Bronchial epithelial cell (primary cell): ENCODE measurements at regions not wholly inside any gene's neighbourhood (a gene's known extent, or its start where the extent isn't known, plus 50 kb on each side); places are given as distances from the start of the nearest gene placed in this dataset.

Source experiments
- DNase-seq: peaks from one replicate; pipeline ENCODE4 v3.0.0-alpha.2; 2010; ENCODE audit warnings: low read depth
- FAIRE-seq: peaks from 2 replicates; lab custom pipeline; 2011; peaks lifted over from hg19 to GRCh38; lab: Jason Lieb, UNC
- H3K27me3 ChIP-seq: 2 replicates; pipeline ENCODE4 v1.5.1; 2011; ENCODE audit warnings: low read length; ENCODE audit not compliant: control insufficient read depth, insufficient read depth
- H3K36me3 ChIP-seq: 2 replicates; pipeline ENCODE4 v1.5.1; 2011; ENCODE audit warnings: low read length; ENCODE audit not compliant: control insufficient read depth, insufficient read depth
- H3K4me3 ChIP-seq: 2 replicates; pipeline ENCODE4 v1.5.1; 2011; ENCODE audit warnings: mild to moderate bottlenecking, low read depth, low read length, control low read depth
- TF ChIP-seq, protein P1 (sequence below): IDR thresholded peaks from 2 replicates; pipeline ENCODE4 v1.5.1; 2011; ENCODE audit warnings: mild to moderate bottlenecking, moderate library complexity, low read length, control low read depth, inconsistent platforms; ENCODE audit not compliant: insufficient read depth, severe bottlenecking

GRCh38 chr6:164929408-164929977 is 379.9 kb downstream of the C6orf118 start:
- H3K27me3 ChIP-seq, result no peaks in the 10 kb centered on the region
- no peaks in the 10 kb centered on the region for H3K36me3 ChIP-seq
- DNase-seq, result no peak
- FAIRE-seq, result no peak
- TF ChIP-seq, protein P1, sequence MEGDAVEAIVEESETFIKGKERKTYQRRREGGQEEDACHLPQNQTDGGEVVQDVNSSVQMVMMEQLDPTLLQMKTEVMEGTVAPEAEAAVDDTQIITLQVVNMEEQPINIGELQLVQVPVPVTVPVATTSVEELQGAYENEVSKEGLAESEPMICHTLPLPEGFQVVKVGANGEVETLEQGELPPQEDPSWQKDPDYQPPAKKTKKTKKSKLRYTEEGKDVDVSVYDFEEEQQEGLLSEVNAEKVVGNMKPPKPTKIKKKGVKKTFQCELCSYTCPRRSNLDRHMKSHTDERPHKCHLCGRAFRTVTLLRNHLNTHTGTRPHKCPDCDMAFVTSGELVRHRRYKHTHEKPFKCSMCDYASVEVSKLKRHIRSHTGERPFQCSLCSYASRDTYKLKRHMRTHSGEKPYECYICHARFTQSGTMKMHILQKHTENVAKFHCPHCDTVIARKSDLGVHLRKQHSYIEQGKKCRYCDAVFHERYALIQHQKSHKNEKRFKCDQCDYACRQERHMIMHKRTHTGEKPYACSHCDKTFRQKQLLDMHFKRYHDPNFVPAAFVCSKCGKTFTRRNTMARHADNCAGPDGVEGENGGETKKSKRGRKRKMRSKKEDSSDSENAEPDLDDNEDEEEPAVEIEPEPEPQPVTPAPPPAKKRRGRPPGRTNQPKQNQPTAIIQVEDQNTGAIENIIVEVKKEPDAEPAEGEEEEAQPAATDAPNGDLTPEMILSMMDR, result no peak
- H3K4me3 ChIP-seq, result no peak overlapping the region

DNA sequence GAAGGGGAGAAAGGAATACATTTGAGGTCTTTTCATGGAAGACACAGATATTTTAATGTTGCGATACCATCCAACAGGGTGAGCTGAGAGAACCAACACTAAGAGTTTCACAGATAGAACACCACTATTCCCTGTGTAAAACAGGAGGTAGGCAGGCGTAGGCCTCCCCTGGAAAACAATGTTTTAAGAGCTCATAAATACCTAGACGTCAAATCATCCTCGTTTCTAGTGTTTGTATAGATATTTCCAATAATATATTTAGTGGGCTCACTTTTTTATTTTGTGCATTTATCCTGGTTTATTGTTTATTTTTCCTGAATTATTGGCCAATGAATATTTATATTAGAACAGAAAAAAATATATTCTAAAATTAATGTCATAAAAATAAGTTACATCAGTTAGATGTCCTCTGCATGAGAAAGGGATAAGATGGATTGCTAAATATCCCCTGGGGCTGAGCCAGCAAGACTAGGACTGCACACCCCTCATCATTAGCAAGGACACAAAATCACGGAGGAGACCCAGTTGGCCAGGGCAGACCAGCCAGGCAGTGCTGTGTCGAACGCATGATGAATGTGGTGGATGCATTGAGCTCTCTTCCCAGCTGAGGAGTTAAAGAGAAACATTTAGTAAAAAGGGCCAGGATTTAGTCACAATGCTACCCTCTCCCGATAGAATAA is 380.5 kb downstream of the C6orf118 start:
- FAIRE-seq, result no peak
- Histone ChIP-seq H3K4me3 (no peak overlapping the region), H3K27me3 (no peaks in the 10 kb centered on the region), H3K36me3 (no peaks in the 10 kb centered on the region)
- TF ChIP-seq, protein P1, result no peak
- no peak for DNase-seq

GRCh38 chr6:164928057-164928727 is 381.2 kb downstream of the C6orf118 start:
- H3K36me3 ChIP-seq, result no peaks in the 10 kb centered on the region
- DNase-seq (no peak), FAIRE-seq (no peak)
- H3K4me3 ChIP-seq, result no peak overlapping the region
- TF ChIP-seq, protein P1, result no peak
- no peaks in the 10 kb centered on the region for H3K27me3 ChIP-seq

DNA sequence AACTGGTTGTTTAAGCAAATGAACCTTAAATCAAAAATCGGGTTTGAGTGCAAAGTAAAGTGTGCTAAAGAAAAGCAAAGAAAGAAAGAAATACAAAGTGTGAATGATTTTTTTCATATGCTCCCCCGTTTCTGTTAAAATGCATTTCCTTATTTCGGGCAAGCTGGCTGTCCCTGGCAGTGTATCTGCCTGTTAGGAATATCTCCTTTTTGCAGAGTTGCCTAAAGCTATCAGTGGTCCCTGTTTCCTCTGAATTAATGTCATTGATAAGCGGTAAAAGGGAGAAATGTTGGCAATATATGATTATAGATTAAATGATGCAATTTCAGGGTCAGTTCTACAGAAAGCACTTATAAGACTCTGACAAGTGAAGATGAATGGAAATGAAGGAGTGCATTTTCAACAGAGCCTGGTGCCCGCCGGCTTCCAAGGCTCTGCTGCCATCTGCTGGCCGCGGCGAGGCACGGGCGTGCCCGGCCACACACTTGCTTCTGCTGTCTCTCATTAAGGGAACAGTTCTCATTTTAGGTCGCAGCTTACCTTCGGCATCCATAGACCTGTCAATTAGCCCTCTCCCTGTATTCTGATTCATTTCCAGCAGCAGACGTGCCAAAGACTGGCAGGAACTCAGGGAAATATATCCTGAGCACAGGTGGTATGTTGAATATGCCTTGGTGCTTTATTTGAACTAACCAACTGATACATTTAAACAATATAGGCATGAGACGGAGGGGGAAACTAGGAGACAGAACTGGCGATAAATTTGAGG is 381.9 kb downstream of the C6orf118 start:
- no peaks in the 10 kb centered on the region for H3K27me3 ChIP-seq
- peak; percentile 33 for DNase-seq
- TF ChIP-seq, protein P1, result peak; percentile 99
- H3K36me3 ChIP-seq, result no peaks in the 10 kb centered on the region
- no peak overlapping the region for H3K4me3 ChIP-seq
- no peak for FAIRE-seq

DNA sequence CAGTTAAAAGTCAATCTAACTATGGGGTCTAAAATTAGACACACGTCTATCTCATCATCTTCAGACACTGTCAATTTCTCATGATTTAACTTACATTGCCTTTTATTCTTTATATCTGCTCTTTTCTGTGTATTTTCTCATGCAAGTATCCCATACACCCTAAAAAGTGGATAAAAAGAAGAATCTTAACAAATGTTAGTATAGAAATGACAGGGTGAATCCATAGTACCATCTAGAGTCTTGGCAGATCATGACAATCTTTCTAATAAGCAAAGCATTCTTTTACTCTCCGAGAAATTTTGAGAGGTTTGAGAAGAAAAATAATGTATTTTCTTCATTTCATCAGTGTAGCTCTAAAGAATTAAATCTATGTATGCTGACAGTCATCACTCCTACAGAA is 382.7 kb downstream of the C6orf118 start:
- TF ChIP-seq, protein P1, result no peak
- H3K36me3 ChIP-seq, result no peaks in the 10 kb centered on the region
- FAIRE-seq, result no peak
- no peak overlapping the region for H3K4me3 ChIP-seq
- no peaks in the 10 kb centered on the region for H3K27me3 ChIP-seq
- no peak for DNase-seq
